Neuronal stem cell (in vitro differentiated cells): ENCODE measurements at regions not wholly inside any gene's neighbourhood (a gene's known extent, or its start where the extent isn't known, plus 50 kb on each side); places are given as distances from the start of the nearest gene placed in this dataset.

Source experiments
- DNase-seq: peaks from one replicate; pipeline ENCODE4 v3.0.0-alpha.2; 2013; ENCODE audit warnings: low spot score
- H2AFZ ChIP-seq: one replicate; pipeline ENCODE4 v1.6.1; 2013; ENCODE audit warnings: mild to moderate bottlenecking, low read length, inconsistent platforms
- H2AK5ac ChIP-seq: 2 replicates; pipeline ENCODE4 v1.6.1; 2013; ENCODE audit warnings: low read depth, mild to moderate bottlenecking, inconsistent platforms, low read length, moderate library complexity, mixed read lengths
- H2BK120ac ChIP-seq: 2 replicates; pipeline ENCODE4 v1.6.1; 2013; ENCODE audit warnings: low read depth, mild to moderate bottlenecking, inconsistent platforms, low read length, moderate library complexity, mixed read lengths
- H2BK12ac ChIP-seq: one replicate; pipeline ENCODE4 v1.6.1; 2013; ENCODE audit warnings: low read length, inconsistent platforms
- H2BK15ac ChIP-seq: 2 replicates; pipeline ENCODE4 v1.6.1; 2013; ENCODE audit warnings: mild to moderate bottlenecking, low read length, inconsistent platforms, mixed read lengths
- H2BK5ac ChIP-seq: one replicate; pipeline ENCODE4 v1.6.1; 2013; ENCODE audit warnings: inconsistent platforms, mild to moderate bottlenecking, low read length, moderate library complexity
- H3K14ac ChIP-seq: one replicate; pipeline ENCODE4 v1.6.1; 2013; ENCODE audit warnings: low read length, inconsistent platforms
- H3K18ac ChIP-seq: 2 replicates; pipeline ENCODE4 v1.6.1; 2013; ENCODE audit warnings: low read length, inconsistent platforms
- H3K23ac ChIP-seq: 2 replicates; pipeline ENCODE4 v1.6.1; 2013; ENCODE audit warnings: low read depth, mild to moderate bottlenecking, mixed read lengths, low read length, inconsistent platforms; ENCODE audit not compliant: poor library complexity
- H3K27ac ChIP-seq: replicated peaks from 3 replicates; pipeline ENCODE4 v1.5.1; 2013; ENCODE audit warnings: low read length, inconsistent platforms
- H3K27me3 ChIP-seq, 3 experiments: 2 replicates each; pipeline ENCODE4 v1.6.1; 2013; ENCODE audit warnings: low read length in 3 of 3, mild to moderate bottlenecking in 2 of 3, inconsistent platforms in 1 of 3, low read depth in 1 of 3, mixed read lengths in 1 of 3, moderate library complexity in 1 of 3; ENCODE audit not compliant: control insufficient read depth in 3 of 3, insufficient read depth in 3 of 3
- H3K36me3 ChIP-seq, 2 donors: replicated peaks in 1 of 2; 2 replicates each; pipeline ENCODE4 v1.6.1; 2013; ENCODE audit warnings: low read length in 2 of 2; ENCODE audit not compliant: control insufficient read depth in 2 of 2, insufficient read depth in 2 of 2
- H3K4ac ChIP-seq: 2 replicates; pipeline ENCODE4 v1.6.1; 2013; ENCODE audit warnings: inconsistent platforms, mild to moderate bottlenecking, low read length, moderate library complexity
- H3K4me1 ChIP-seq, 2 donors: 1 replicate in 1 of 2; 2 replicates in 1 of 2; pipeline ENCODE4 v1.6.1; 2013; ENCODE audit warnings: low read length in 2 of 2, low read depth in 1 of 2; ENCODE audit not compliant: control insufficient read depth in 2 of 2, insufficient read depth in 1 of 2
- H3K4me2 ChIP-seq: one replicate; pipeline ENCODE4 v1.6.1; 2013; ENCODE audit warnings: mild to moderate bottlenecking, low read length, inconsistent platforms; ENCODE audit not compliant: insufficient read depth, poor library complexity, severe bottlenecking
- H3K4me3 ChIP-seq, 2 donors: 2 replicates each; pipeline ENCODE4 v1.5.1; 2013; ENCODE audit warnings: low read length in 2 of 2, mild to moderate bottlenecking in 2 of 2, inconsistent platforms in 1 of 2, moderate library complexity in 1 of 2
- H3K79me1 ChIP-seq: one replicate; pipeline ENCODE4 v1.6.1; 2013; ENCODE audit warnings: low read depth, mild to moderate bottlenecking, inconsistent platforms, low read length, moderate library complexity
- H3K9ac ChIP-seq: one replicate; pipeline ENCODE4 v1.6.1; 2013; ENCODE audit warnings: mild to moderate bottlenecking, low read depth, low read length, inconsistent platforms; ENCODE audit not compliant: poor library complexity
- H3K9me3 ChIP-seq, 2 donors: replicated peaks in 1 of 2; 2 replicates each; pipeline versions ENCODE3 to v1.6.1; 2013; ENCODE audit warnings: low read length in 2 of 2, mild to moderate bottlenecking in 2 of 2, inconsistent platforms in 1 of 2, low read depth in 1 of 2, mixed read lengths in 1 of 2, moderate library complexity in 1 of 2; ENCODE audit not compliant: control insufficient read depth in 2 of 2, insufficient read depth in 1 of 2
- H4K8ac ChIP-seq: one replicate; pipeline ENCODE4 v1.6.1; 2013; ENCODE audit warnings: low read depth, mild to moderate bottlenecking, inconsistent platforms, low read length, moderate library complexity
- H4K91ac ChIP-seq: one replicate; pipeline ENCODE4 v1.6.1; 2013; ENCODE audit warnings: low read length, low read depth, mild to moderate bottlenecking, inconsistent platforms; ENCODE audit not compliant: poor library complexity
- WGBS, 2 donors: extraction: QIAGEN DNeasy Blood & Tissue Kit; methylation state at CpG; one replicate each; pipeline ENCODE4 v1.1.7; 2013; ENCODE audit warnings: missing lambda C conversion rate in 2 of 2, mixed read lengths in 1 of 2; ENCODE audit not compliant: insufficient read length in 2 of 2, insufficient replicate concordance in 1 of 2; ENCODE audit errors: extremely low coverage in 2 of 2; 5-methylcytosine and 5-hydroxymethylcytosine counted together

GRCh38 chr17:27973258-27974044, 69.0 kb upstream of the NLK start:
- Histone ChIP-seq H2AK5ac (no peak overlapping the region), H3K4me3 (no peak overlapping the region), H3K4me1 (no peaks in the 10 kb centered on the region), H3K4ac (no peak overlapping the region), H4K8ac (no peak overlapping the region), H2BK15ac (no peak overlapping the region), H2BK12ac (no peak overlapping the region), H4K91ac (no peak overlapping the region), H2BK120ac (no peak overlapping the region), H3K36me3 (no peaks in the 10 kb centered on the region), H3K4me2 (no peak overlapping the region), H3K23ac (no peak overlapping the region), H3K9me3 (no peaks in the 10 kb centered on the region), H3K27me3 (peaks cover 0 to 8% (median 0%) of the 10 kb centered on the region in 3 experiments), H3K27ac (no peak overlapping the region), H3K18ac (no peak overlapping the region), H3K79me1 (no peaks in the 10 kb centered on the region), H2BK5ac (no peak overlapping the region), H3K14ac (no peak overlapping the region), H3K9ac (no peak overlapping the region), H2AFZ (no peak overlapping the region)
- DNase-seq, result no peak
- no CpG with 5 or more reads among the region's 5 CpGs for whole genome bisulfite sequencing, 2 donors

DNA sequence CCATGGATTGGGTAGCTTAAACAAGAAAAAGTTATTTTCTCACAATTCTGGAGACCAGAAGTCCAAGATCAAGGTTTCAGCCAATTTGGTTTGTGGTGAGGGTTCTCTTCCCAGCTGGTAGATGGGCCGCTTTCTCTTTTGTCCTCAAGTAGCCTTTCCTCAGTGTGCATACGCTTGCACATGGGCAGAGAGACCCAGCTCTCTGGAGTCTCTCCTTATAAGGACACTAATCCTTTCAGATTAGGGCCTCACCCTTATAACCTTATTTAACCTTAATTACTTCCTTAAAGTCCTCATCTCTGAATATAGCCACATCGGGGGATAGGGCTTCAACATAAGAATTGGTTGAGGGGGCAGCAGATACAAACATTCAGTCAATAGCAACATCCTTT, 68.4 kb upstream of the NLK start:
- H3K18ac ChIP-seq, result no peak overlapping the region

GRCh38 chr17:27974531-27975145, 67.8 kb upstream of the NLK start:
- H3K4ac ChIP-seq, result no peak overlapping the region
- no peak overlapping the region for H2BK120ac ChIP-seq
- H3K14ac ChIP-seq, result no peak overlapping the region
- H3K27ac ChIP-seq, result no peak overlapping the region
- no peak overlapping the region for H3K23ac ChIP-seq
- peaks cover 0 to 7% (median 0%) of the 10 kb centered on the region in 3 experiments for H3K27me3 ChIP-seq
- no peak overlapping the region for H2BK5ac ChIP-seq
- H3K79me1 ChIP-seq, result no peaks in the 10 kb centered on the region
- H2BK12ac ChIP-seq, result no peak overlapping the region
- H2AFZ ChIP-seq, result no peak overlapping the region
- no peak for DNase-seq
- no peak overlapping the region for H3K18ac ChIP-seq
- no peak overlapping the region for H2BK15ac ChIP-seq
- no peak overlapping the region for H4K91ac ChIP-seq
- H3K4me1 ChIP-seq, result no peaks in the 10 kb centered on the region
- no peak overlapping the region for H3K4me2 ChIP-seq
- no CpG with 5 or more reads among the region's 6 CpGs for WGBS, 2 donors
- no peak overlapping the region for H2AK5ac ChIP-seq
- no peaks in the 10 kb centered on the region for H3K36me3 ChIP-seq
- no peaks in the 10 kb centered on the region for H3K9me3 ChIP-seq
- H3K9ac ChIP-seq, result no peak overlapping the region
- no peak overlapping the region for H3K4me3 ChIP-seq
- no peak overlapping the region for H4K8ac ChIP-seq

More for the DNA sequence above, 68.4 kb upstream of the NLK start:
- Histone ChIP-seq H3K4me2 (no peak overlapping the region), H3K23ac (no peak overlapping the region), H2BK12ac (no peak overlapping the region), H2BK15ac (no peak overlapping the region), H4K91ac (no peak overlapping the region), H2BK5ac (no peak overlapping the region), H3K14ac (no peak overlapping the region), H3K27ac (no peak overlapping the region), H3K4me3 (no peak overlapping the region), H3K79me1 (no peaks in the 10 kb centered on the region), H2BK120ac (no peak overlapping the region), H3K4ac (no peak overlapping the region), H4K8ac (no peak overlapping the region), H3K27me3 (peaks cover 0 to 8% (median 0%) of the 10 kb centered on the region in 3 experiments), H3K36me3 (no peaks in the 10 kb centered on the region), H2AK5ac (no peak overlapping the region), H3K4me1 (no peaks in the 10 kb centered on the region), H3K9me3 (no peaks in the 10 kb centered on the region), H2AFZ (no peak overlapping the region), H3K9ac (no peak overlapping the region)
- no peak for DNase-seq
- WGBS, 2 donors, result no CpG with 5 or more reads among the region's 3 CpGs

DNA sequence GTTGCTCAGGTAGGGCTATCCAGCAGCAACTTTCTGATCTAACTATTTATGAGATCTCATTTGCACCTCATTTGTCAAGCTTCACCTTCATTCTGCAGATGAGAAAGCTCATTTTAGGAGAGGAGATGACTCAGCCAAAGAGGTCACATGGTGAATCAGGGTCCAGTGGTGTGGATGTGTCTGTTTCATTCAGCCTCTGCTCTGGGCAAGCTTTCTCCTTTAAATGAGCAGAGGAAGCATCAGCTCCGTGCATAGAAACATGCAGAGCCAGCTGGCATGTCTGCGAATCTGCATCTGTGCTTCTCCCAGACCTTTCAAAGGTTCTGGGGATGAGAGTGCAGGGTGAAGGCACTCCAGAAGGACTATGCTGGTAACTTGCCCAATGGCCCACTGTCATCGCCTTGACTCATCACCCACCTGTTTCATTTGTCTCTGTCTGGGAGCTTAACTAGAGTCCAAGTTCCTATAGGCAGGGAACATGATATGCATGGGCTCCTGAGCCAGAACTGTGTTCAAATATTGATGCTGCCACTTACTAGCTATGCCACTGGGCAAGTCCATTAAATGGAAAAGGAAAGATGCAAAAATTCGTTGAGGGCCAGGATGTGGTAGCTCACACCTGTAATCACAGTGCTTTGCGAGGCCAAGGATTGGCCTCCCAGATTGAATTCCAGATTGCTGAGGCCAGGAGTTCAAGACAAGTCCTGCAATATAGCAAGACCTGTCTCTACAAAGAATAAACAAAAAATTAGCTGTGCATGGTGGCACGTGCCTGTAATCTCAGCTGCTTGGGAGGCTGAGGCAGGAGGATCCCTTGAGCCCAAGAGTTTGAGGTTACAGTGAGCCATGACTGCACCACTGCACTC, 67.1 kb upstream of the NLK start:
- no peak for DNase-seq

More for the DNA sequence above, 67.1 kb upstream of the NLK start:
- no peak overlapping the region for H3K23ac ChIP-seq
- H3K36me3 ChIP-seq, result no peaks in the 10 kb centered on the region
- no peaks in the 10 kb centered on the region for H3K9me3 ChIP-seq
- no peak overlapping the region for H4K91ac ChIP-seq
- no peak overlapping the region for H2BK12ac ChIP-seq
- no peak overlapping the region for H2AK5ac ChIP-seq
- H2BK15ac ChIP-seq, result no peak overlapping the region
- H3K79me1 ChIP-seq, result no peaks in the 10 kb centered on the region
- H3K4me3 ChIP-seq, result no peak overlapping the region
- H4K8ac ChIP-seq, result no peak overlapping the region
- no peak overlapping the region for H3K4ac ChIP-seq
- H3K27ac ChIP-seq, result no peak overlapping the region
- no peak overlapping the region for H3K18ac ChIP-seq
- no CpG with 5 or more reads among the region's 6 CpGs for WGBS, 2 donors
- H2BK5ac ChIP-seq, result no peak overlapping the region
- H3K27me3 ChIP-seq, result peaks cover 0 to 4% (median 0%) of the 10 kb centered on the region in 3 experiments
- no peak overlapping the region for H2BK120ac ChIP-seq
- H3K4me2 ChIP-seq, result no peak overlapping the region
- H3K4me1 ChIP-seq, result no peaks in the 10 kb centered on the region
- no peak overlapping the region for H3K9ac ChIP-seq
- no peak overlapping the region for H2AFZ ChIP-seq
- no peak overlapping the region for H3K14ac ChIP-seq
